Choroid plexus epithelial cell (primary cell): ENCODE measurements at regions not wholly inside any gene's neighbourhood (a gene's known extent, or its start where the extent isn't known, plus 50 kb on each side); places are given as distances from the start of the nearest gene placed in this dataset.
"Not testable (repeated sequence)": the region's sequence is repeated elsewhere in the genome, so short reads cannot be mapped to it uniquely, and the experiment has no call there.

Experiments
- DNase-seq: peaks from one replicate; pipeline ENCODE4 v3.0.0-alpha.2; 2010; ENCODE audit warnings: low read depth
- H3K4me3 ChIP-seq: 2 replicates; pipeline ENCODE4 v1.5.1; 2011; ENCODE audit warnings: low read depth, mild to moderate bottlenecking, control low read depth, low read length, moderate library complexity
- CTCF ChIP-seq: conservative IDR thresholded peaks from 2 replicates; pipeline ENCODE4 v1.5.1; 2011; ENCODE audit warnings: low read depth, mild to moderate bottlenecking, control low read depth, inconsistent platforms, low read length, moderate library complexity

GRCh38 chr12:59484575-59484974 lies 111.3 kb upstream of the SLC16A7 start:
- H3K4me3 ChIP-seq: no peak overlapping the region
- no peak for TF ChIP-seq CTCF
- DNase-seq: no peak

- not testable (repeated sequence) for DNase-seq, H3K4me3 ChIP-seq
Observed at GRCh38 chr12:59474236-59474635, 121.6 kb upstream of the SLC16A7 start.

GRCh38 chr12:59472273-59472672 lies 123.6 kb upstream of the SLC16A7 start:
- no peak for DNase-seq
- no peak for TF ChIP-seq CTCF
- no peak overlapping the region for H3K4me3 ChIP-seq

- peak; percentile 53 for DNase-seq
- TF ChIP-seq CTCF: no peak
- H3K4me3 ChIP-seq: no peak overlapping the region
Observed at GRCh38 chr12:59459966-59460660, 135.7 kb upstream of the SLC16A7 start.

- DNase-seq: no peak
- no peak overlapping the region for H3K4me3 ChIP-seq
- TF ChIP-seq CTCF: no peak
Observed at GRCh38 chr12:59453475-59453874, 142.4 kb upstream of the SLC16A7 start.

- no peak for DNase-seq
- no peak for TF ChIP-seq CTCF
- no peak overlapping the region for H3K4me3 ChIP-seq
Observed at GRCh38 chr12:59452746-59453145, 143.1 kb upstream of the SLC16A7 start.

- TF ChIP-seq CTCF: no peak
- H3K4me3 ChIP-seq: no peak overlapping the region
- peak; percentile 65 for DNase-seq
Observed at GRCh38 chr12:59452259-59452658, 143.6 kb upstream of the SLC16A7 start.
